OCI-LY1 (cell line): ENCODE measurements at regions not wholly inside any gene's neighbourhood (a gene's known extent, or its start where the extent isn't known, plus 50 kb on each side); places are given as distances from the start of the nearest gene placed in this dataset.

Source experiments
- H2AFZ ChIP-seq: fragments of 200-600 bp; sonication (generic), shearing (Covaris generic); 2 replicates; pipeline ENCODE4 v1.6.0; 2014; ENCODE audit warnings: antibody characterized with exemption, mild to moderate bottlenecking, low read length
- H3F3A ChIP-seq: fragments of 200-600 bp; sonication (generic), shearing (Covaris generic); 2 replicates; pipeline ENCODE4 v1.6.0; 2014; ENCODE audit warnings: mild to moderate bottlenecking, antibody characterized with exemption, low read length, moderate library complexity; ENCODE audit not compliant: insufficient read depth
- H3K27ac ChIP-seq: fragments of 200-600 bp; sonication (generic); 2 replicates; pipeline ENCODE4 v1.5.1; 2014; ENCODE audit warnings: low read length, mixed run types, mild to moderate bottlenecking, low read depth; ENCODE audit not compliant: poor library complexity, severe bottlenecking
- H3K27me3 ChIP-seq: fragments of 200-600 bp; sonication (generic); 2 replicates; pipeline ENCODE4 v1.6.0; 2014; ENCODE audit warnings: antibody characterized with exemption, mild to moderate bottlenecking, low read length, moderate library complexity; ENCODE audit not compliant: insufficient read depth
- H3K36me3 ChIP-seq: fragments of 200-600 bp; sonication (generic); 2 replicates; pipeline ENCODE4 v1.6.1; 2014; ENCODE audit warnings: mild to moderate bottlenecking, antibody characterized with exemption, low read length, moderate library complexity, mixed read lengths; ENCODE audit not compliant: insufficient read depth
- H3K4me1 ChIP-seq: fragments of 200-600 bp; sonication (generic); 2 replicates; pipeline ENCODE4 v1.5.1; 2014; ENCODE audit warnings: mild to moderate bottlenecking, low read length, moderate library complexity; ENCODE audit not compliant: insufficient read depth, severe bottlenecking
- H3K4me2 ChIP-seq: fragments of 200-600 bp; sonication (generic), shearing (Covaris generic); 2 replicates; pipeline ENCODE4 v1.6.1; 2014; ENCODE audit warnings: low read length
- H3K4me3 ChIP-seq: fragments of 200-600 bp; sonication (generic); 2 replicates; pipeline ENCODE4 v1.5.1; 2014; ENCODE audit warnings: low read length, low read depth, mild to moderate bottlenecking, mixed read lengths; ENCODE audit not compliant: poor library complexity, severe bottlenecking
- H3K79me2 ChIP-seq: fragments of 200-600 bp; shearing (Covaris generic); 2 replicates; pipeline ENCODE4 v1.6.1; 2016; ENCODE audit warnings: mixed run types, low read length, mixed read lengths; ENCODE audit not compliant: insufficient read depth
- H3K9ac ChIP-seq: fragments of 200-600 bp; sonication (generic), shearing (Covaris generic); 2 replicates; pipeline ENCODE4 v1.6.1; 2014; ENCODE audit warnings: mild to moderate bottlenecking, low read length, mixed read lengths
- H3K9me2 ChIP-seq: fragments of 200-600 bp; sonication (generic), shearing (Covaris generic); 2 replicates; pipeline ENCODE4 v1.6.1; 2014; ENCODE audit warnings: low read depth, mild to moderate bottlenecking, low read length, mixed read lengths
- H3K9me3 ChIP-seq: fragments of 200-600 bp; shearing (Covaris generic); 2 replicates; pipeline ENCODE4 v1.6.1; 2014; ENCODE audit warnings: low read length, mixed read lengths
- H4K20me1 ChIP-seq: fragments of 200-600 bp; sonication (generic), shearing (Covaris generic); 2 replicates; pipeline ENCODE4 v1.6.0; 2016; ENCODE audit warnings: mild to moderate bottlenecking, low read length; ENCODE audit not compliant: insufficient read depth
- EZH2 ChIP-seq: fragments of 200-600 bp; sonication (generic), shearing (Covaris generic); IDR thresholded peaks from 2 replicates; pipeline ENCODE4 v1.8.0; 2017; ENCODE audit warnings: borderline replicate concordance, mixed run types, mild to moderate bottlenecking, antibody characterized with exemption, low read length, moderate library complexity, mixed read lengths
- TF ChIP-seq, protein P1 (sequence below): fragments of 200-600 bp; sonication (generic), shearing (Covaris generic); IDR thresholded peaks from 2 replicates; pipeline ENCODE4 v1.5.1; 2017; ENCODE audit warnings: mild to moderate bottlenecking, antibody characterized with exemption, low read length, moderate library complexity, mixed read lengths

DNA sequence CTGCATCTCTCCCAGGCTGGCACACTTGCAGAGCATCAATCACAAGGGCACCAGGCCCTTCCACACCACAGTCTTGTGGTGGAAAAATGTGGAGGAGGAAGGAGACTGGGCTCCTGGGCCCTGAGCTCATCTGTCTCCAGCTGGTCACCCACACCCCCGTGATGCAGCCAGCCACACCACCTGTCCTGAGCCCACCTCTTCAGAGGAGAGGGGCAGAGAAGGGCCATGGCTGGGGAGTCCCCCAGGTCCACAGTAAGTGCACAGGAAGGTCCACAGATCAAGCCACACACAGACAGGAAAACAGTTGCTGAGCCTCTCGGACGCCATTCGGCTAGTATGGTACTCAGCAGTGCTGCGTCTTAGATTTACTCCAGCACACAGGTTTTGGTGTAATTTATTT is 203.5 kb upstream of the SALL3 start:
- Histone ChIP-seq H3K27ac (no peak overlapping the region), H3K4me1 (no peaks in the 10 kb centered on the region), H3K9ac (no peak overlapping the region), H3K4me3 (no peak overlapping the region), H3K9me2 (no peaks in the 10 kb centered on the region), H2AFZ (no peak overlapping the region), H3K27me3 (no peaks in the 10 kb centered on the region), H3K36me3 (no peaks in the 10 kb centered on the region), H3K4me2 (no peak overlapping the region), H4K20me1 (no peaks in the 10 kb centered on the region), H3K79me2 (no peaks in the 10 kb centered on the region), H3F3A (no peaks in the 10 kb centered on the region), H3K9me3 (no peaks in the 10 kb centered on the region)
- no peak for TF ChIP-seq EZH2
- TF ChIP-seq, protein P1, sequence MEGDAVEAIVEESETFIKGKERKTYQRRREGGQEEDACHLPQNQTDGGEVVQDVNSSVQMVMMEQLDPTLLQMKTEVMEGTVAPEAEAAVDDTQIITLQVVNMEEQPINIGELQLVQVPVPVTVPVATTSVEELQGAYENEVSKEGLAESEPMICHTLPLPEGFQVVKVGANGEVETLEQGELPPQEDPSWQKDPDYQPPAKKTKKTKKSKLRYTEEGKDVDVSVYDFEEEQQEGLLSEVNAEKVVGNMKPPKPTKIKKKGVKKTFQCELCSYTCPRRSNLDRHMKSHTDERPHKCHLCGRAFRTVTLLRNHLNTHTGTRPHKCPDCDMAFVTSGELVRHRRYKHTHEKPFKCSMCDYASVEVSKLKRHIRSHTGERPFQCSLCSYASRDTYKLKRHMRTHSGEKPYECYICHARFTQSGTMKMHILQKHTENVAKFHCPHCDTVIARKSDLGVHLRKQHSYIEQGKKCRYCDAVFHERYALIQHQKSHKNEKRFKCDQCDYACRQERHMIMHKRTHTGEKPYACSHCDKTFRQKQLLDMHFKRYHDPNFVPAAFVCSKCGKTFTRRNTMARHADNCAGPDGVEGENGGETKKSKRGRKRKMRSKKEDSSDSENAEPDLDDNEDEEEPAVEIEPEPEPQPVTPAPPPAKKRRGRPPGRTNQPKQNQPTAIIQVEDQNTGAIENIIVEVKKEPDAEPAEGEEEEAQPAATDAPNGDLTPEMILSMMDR: no peak

DNA sequence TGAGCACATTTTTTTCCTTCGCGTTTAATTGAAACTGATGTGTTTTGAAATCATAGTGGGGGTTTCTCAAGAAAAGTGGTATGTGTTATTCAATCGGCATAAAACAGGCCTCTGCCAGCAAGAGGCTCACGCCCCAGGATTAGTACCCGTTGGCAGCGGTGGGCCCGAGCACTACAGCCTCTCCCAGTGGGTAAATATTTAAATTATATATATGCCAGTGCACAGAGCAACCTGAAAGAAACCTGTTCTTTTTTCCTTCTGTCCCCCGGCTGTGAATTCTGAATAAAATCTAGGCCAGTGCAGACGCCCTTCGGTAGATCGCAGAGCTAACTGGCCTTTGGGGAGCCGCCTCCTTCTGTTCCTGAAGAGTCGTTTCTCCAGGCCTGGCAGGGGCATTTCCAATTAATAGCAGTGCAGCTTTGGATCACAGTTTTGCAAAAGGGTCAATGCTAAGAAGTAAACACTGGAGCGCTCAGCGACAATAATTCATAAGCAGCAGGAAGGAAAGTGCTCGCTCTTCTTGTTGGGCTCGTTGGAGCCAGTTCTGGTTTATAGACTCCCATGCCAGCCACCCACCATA is 202.8 kb upstream of the SALL3 start:
- Histone ChIP-seq H3K9me3 (no peaks in the 10 kb centered on the region), H3K4me1 (no peaks in the 10 kb centered on the region), H4K20me1 (no peaks in the 10 kb centered on the region), H3K27me3 (no peaks in the 10 kb centered on the region), H3F3A (no peaks in the 10 kb centered on the region), H3K9ac (no peak overlapping the region), H3K36me3 (no peaks in the 10 kb centered on the region), H3K9me2 (no peaks in the 10 kb centered on the region), H3K79me2 (no peaks in the 10 kb centered on the region), H3K4me2 (no peak overlapping the region), H3K27ac (no peak overlapping the region), H3K4me3 (no peak overlapping the region), H2AFZ (no peak overlapping the region)
- no peak for TF ChIP-seq EZH2
- TF ChIP-seq, protein P1: no peak

DNA sequence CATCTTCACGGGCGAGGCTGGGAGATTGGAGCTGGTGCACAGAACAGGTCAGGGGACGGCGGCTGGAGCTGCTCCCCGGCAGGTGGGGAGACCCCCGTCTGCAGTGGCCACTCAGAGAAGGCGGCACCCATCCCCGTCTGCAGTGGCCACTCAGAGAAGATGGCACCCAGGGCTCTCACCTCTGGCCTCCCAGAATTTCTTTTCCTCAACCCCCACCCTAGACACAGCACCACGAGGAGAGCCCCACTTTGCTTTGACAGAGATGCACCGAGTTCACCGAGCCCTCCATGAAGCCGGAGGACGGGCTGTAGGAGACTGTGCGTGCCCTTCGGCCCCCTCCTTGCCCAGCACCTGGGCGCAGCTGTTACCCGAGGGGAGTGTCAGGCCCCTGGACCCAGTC is 201.6 kb upstream of the SALL3 start:
- no peak overlapping the region for H3K4me2 ChIP-seq
- no peaks in the 10 kb centered on the region for H3K9me2 ChIP-seq
- H3K36me3 ChIP-seq: no peaks in the 10 kb centered on the region
- H3K79me2 ChIP-seq: no peaks in the 10 kb centered on the region
- no peak overlapping the region for H3K9ac ChIP-seq
- no peak overlapping the region for H2AFZ ChIP-seq
- H3K4me1 ChIP-seq: no peaks in the 10 kb centered on the region
- no peaks in the 10 kb centered on the region for H3K9me3 ChIP-seq
- no peaks in the 10 kb centered on the region for H3F3A ChIP-seq
- TF ChIP-seq EZH2: no peak
- TF ChIP-seq, protein P1: no peak
- no peak overlapping the region for H3K27ac ChIP-seq
- no peaks in the 10 kb centered on the region for H3K27me3 ChIP-seq
- H3K4me3 ChIP-seq: no peak overlapping the region
- H4K20me1 ChIP-seq: no peaks in the 10 kb centered on the region
